Kasumi-1 (cell line): ENCODE measurements at regions not wholly inside any gene's neighbourhood (a gene's known extent, or its start where the extent isn't known, plus 50 kb on each side); places are given as distances from the start of the nearest gene placed in this dataset.
"Not testable (repeated sequence)": the region's sequence is repeated elsewhere in the genome, so short reads cannot be mapped to it uniquely, and the experiment has no call there.

Source experiments
- DNase-seq, 2 experiments: peaks; one replicate each; lab custom pipeline; 2025; lab: John Stamatoyannopoulos, UW

- DNase-seq = no peak
Observed at GRCh38 chr4:138113819-138114400, 128.2 kb downstream of the SLC7A11 start.

- not testable (repeated sequence) for DNase-seq
Observed at GRCh38 chr4:138112890-138113289, 129.3 kb downstream of the SLC7A11 start.

- DNase-seq = no peak
Observed at GRCh38 chr4:138112389-138112788, 129.8 kb downstream of the SLC7A11 start.

GRCh38 chr4:138111462-138112000 is 130.6 kb downstream of the SLC7A11 start:
- DNase-seq = no peak

GRCh38 chr4:138110815-138111214 is 131.3 kb downstream of the SLC7A11 start:
- DNase-seq = no peak

- no peak for DNase-seq
Observed at GRCh38 chr4:138107023-138107422, 135.1 kb downstream of the SLC7A11 start.

- no peak for DNase-seq
Observed at GRCh38 chr4:138105331-138105730, 136.8 kb downstream of the SLC7A11 start.

GRCh38 chr4:138104284-138104680 is 137.9 kb downstream of the SLC7A11 start:
- no peak for DNase-seq

GRCh38 chr4:138103597-138104283 is 138.4 kb downstream of the SLC7A11 start:
- DNase-seq = no peak

GRCh38 chr4:138099385-138099784 is 142.8 kb downstream of the SLC7A11 start:
- DNase-seq = no peak

- DNase-seq = no peak
Observed at GRCh38 chr4:138097912-138098600, 144.1 kb downstream of the SLC7A11 start.

- DNase-seq = no peak
Observed at GRCh38 chr4:138096384-138097062, 145.6 kb downstream of the SLC7A11 start.

- DNase-seq = no peak
Observed at GRCh38 chr4:138095378-138095777, 146.8 kb downstream of the SLC7A11 start.

GRCh38 chr4:138092060-138092459 is 150.1 kb downstream of the SLC7A11 start:
- DNase-seq = no peak

GRCh38 chr4:138090918-138091676 is 151.1 kb downstream of the SLC7A11 start:
- no peak for DNase-seq

GRCh38 chr4:138090150-138090917 is 151.8 kb downstream of the SLC7A11 start:
- DNase-seq = peak; percentile 55 to 64

GRCh38 chr4:138088449-138089208 is 153.5 kb downstream of the SLC7A11 start:
- no peak for DNase-seq

GRCh38 chr4:138087066-138087719 is 155.0 kb downstream of the SLC7A11 start:
- DNase-seq = no peak

- no peak for DNase-seq
Observed at GRCh38 chr4:138086611-138087041, 155.5 kb downstream of the SLC7A11 start.
